Adrenal gland (tissue), 9 donors: ENCODE measurements at regions not wholly inside any gene's neighbourhood (a gene's known extent, or its start where the extent isn't known, plus 50 kb on each side); places are given as distances from the start of the nearest gene placed in this dataset.

ENCODE experiments used
- DNase-seq, 7 donors: peaks; one replicate each; pipeline ENCODE4 v3.0.0-alpha.2; 2019 to 2020
- H3K27ac ChIP-seq, 5 donors: fragments of 200-600 bp; sonication (generic) in 4 of 5; 1 replicate in 3 of 5; 2 replicates in 2 of 5; pipeline versions ENCODE4 v1.5.1 to v1.8.0; 2016 to 2020; ENCODE audit warnings: mild to moderate bottlenecking in 1 of 5
- H3K27me3 ChIP-seq: fragments of 200-600 bp; 2 replicates; pipeline ENCODE4 v1.8.0; 2021
- H3K36me3 ChIP-seq, 2 donors: fragments of 200-600 bp; replicated peaks in 1 of 2; 1 replicate in 1 of 2; 2 replicates in 1 of 2; pipeline versions ENCODE4 v1.5.1 to v1.8.0; 2018 to 2022
- H3K4me1 ChIP-seq, 2 donors: fragments of 200-600 bp; replicated peaks in 1 of 2; 1 replicate in 1 of 2; 2 replicates in 1 of 2; pipeline versions ENCODE4 v1.5.1 to v1.8.0; 2018 to 2021
- H3K4me3 ChIP-seq, 4 donors: fragments of 200-600 bp; sonication (generic) in 3 of 4; one replicate each; pipeline ENCODE4 v1.5.1; 2016 to 2018
- H3K9me3 ChIP-seq, 3 donors: fragments of 200-600 bp; sonication (generic) in 1 of 3; replicated peaks in 1 of 3; 1 replicate in 2 of 3; 2 replicates in 1 of 3; pipeline versions ENCODE4 v1.5.1 to v1.8.0; 2016 to 2021
- POLR2A ChIP-seq, 2 donors: fragments of 450-650 bp; IDR thresholded peaks; one replicate each; pipeline ENCODE4 v1.6.1; 2017; ENCODE audit warnings: antibody characterized with exemption in 2 of 2, mild to moderate bottlenecking in 2 of 2, moderate library complexity in 1 of 2
- WGBS, 4 donors: extraction: QIAGEN DNeasy Blood & Tissue Kit in 2 of 4; methylation state at CpG; one replicate each; pipeline versions ENCODE4 v1.1.5 to v1.1.7; 2013 to 2017; 5-methylcytosine and 5-hydroxymethylcytosine counted together
- intact Hi-C, 2 donors: fragments of 100-400 bp; cut with DNase I; formaldehyde crosslinking; loops; one replicate each; pipeline versions ENCODE4 v1.14.1 to v1.15.0; 2022 to 2023
- TF ChIP-seq, protein P1 (sequence below), 6 experiments: fragments of 450-650 bp in 4 of 6; fragments of 200-600 bp in 2 of 6; sonication (generic) in 1 of 6; IDR thresholded peaks; 1 replicate in 5 of 6; 2 replicates in 1 of 6; pipeline versions ENCODE4 v1.5.1 to v1.8.0; 2016 to 2021; ENCODE audit warnings: antibody characterized with exemption in 6 of 6, mild to moderate bottlenecking in 2 of 6, moderate library complexity in 1 of 6
- donor health status: healthy with polysubstance abuse.
- donor health status: Bipolar disorder and iron deficiency.
- donor health status: DM: yes; HTN: yes; CAD: no.
- donor health status: DM: no; HTN: no; CAD: no.
- donor health status: DM: no; HTN: no; CAD: no.

DNA sequence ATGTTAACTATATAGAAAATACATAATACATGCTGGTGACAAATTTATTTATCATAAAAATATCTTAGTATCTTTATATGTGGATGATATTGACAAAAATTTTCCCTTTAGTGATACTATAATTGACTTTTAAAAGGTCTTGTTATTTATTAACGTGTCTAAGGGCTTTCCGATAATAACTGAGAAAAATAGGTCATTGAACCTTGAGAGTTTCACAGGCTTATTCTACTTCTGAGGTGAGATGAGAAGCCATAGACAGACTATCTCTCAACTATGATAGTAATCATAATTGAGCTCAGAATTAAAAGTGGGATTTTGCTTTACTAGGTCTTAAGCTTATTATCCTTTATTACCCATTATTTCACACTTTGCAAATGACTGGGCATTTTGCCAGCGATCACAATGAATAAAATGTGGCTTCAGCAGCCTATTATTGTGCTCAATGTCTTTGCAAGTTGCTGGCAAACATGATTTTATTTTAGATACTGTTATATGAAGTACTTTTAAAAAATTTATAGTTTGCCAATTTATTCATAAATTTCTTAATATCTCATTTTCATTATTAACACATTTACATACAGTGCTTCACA lies 574.5 kb downstream of the ZWINT start:
- Histone ChIP-seq H3K9me3 (no peaks in the 10 kb centered on the region), H3K4me3 (no peak overlapping the region), H3K27ac (no peak overlapping the region), H3K36me3 (no peaks in the 10 kb centered on the region), H3K27me3 (no peaks in the 10 kb centered on the region), H3K4me1 (no peaks in the 10 kb centered on the region)
- intact Hi-C loops, result no loop called here
- no peak for DNase-seq
- WGBS, 4 donors, result 50 to 58% (median 53%) methylated on average over 3 of the region's 3 CpGs
- TF ChIP-seq, protein P1, sequence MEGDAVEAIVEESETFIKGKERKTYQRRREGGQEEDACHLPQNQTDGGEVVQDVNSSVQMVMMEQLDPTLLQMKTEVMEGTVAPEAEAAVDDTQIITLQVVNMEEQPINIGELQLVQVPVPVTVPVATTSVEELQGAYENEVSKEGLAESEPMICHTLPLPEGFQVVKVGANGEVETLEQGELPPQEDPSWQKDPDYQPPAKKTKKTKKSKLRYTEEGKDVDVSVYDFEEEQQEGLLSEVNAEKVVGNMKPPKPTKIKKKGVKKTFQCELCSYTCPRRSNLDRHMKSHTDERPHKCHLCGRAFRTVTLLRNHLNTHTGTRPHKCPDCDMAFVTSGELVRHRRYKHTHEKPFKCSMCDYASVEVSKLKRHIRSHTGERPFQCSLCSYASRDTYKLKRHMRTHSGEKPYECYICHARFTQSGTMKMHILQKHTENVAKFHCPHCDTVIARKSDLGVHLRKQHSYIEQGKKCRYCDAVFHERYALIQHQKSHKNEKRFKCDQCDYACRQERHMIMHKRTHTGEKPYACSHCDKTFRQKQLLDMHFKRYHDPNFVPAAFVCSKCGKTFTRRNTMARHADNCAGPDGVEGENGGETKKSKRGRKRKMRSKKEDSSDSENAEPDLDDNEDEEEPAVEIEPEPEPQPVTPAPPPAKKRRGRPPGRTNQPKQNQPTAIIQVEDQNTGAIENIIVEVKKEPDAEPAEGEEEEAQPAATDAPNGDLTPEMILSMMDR (IDR thresholded peaks at IDR 0.05), result no peak
- no peak for TF ChIP-seq POLR2A (IDR thresholded peaks at IDR 0.05)

DNA sequence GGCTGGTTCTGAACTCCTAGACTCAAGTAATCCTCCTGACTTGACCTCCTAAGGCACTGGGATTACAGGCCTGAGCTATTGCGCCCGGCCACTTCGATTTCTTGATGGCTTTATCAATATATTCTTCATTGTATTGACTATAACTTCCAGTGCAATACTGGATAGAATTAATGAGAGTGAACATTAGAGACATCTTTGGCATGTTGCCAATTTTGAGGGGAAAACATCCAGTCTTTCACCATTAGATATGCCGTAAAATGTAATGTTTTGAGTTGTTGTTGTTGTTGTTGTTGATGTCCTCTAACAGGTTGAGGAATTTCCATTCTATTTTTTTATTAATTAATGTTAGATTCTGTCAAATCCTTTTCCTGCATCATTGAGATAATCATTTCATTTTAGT lies 578.9 kb downstream of the ZWINT start:
- H3K27me3 ChIP-seq, result no peaks in the 10 kb centered on the region
- TF ChIP-seq, protein P1 (IDR thresholded peaks at IDR 0.05), result no peak
- TF ChIP-seq POLR2A (IDR thresholded peaks at IDR 0.05), result no peak
- 81 to 89% (median 86%) methylated on average over 4 of the region's 4 CpGs for WGBS, 4 donors
- H3K4me1 ChIP-seq, result no peaks in the 10 kb centered on the region
- H3K4me3 ChIP-seq, result no peak overlapping the region
- DNase-seq, result no peak
- no peaks in the 10 kb centered on the region for H3K9me3 ChIP-seq
- intact Hi-C loops, result no loop called here
- H3K27ac ChIP-seq, result no peak overlapping the region
- no peaks in the 10 kb centered on the region for H3K36me3 ChIP-seq

DNA sequence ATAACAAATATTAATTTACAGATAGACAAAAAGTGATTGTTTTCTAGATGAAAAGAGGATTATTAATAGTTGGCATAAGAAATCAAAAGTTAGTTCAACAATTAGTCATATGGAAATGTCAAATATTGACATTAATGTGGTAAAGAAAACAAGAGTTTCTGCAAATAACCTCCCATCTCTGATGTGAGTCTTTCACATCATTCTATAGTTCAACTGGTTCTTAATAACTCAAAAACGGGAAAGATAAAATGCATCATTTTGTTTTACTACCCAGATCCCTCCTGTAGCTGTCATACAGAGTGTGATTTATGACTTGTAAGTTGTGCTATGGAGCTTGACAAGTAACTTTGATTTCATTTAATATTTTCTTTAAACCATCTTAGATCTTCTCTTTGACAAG lies 594.8 kb downstream of the ZWINT start:
- 34 to 47% (median 42%) methylated on average over 1 of the region's 1 CpG for WGBS, 4 donors
- H3K4me1 ChIP-seq, result no peaks in the 10 kb centered on the region
- no peaks in the 10 kb centered on the region for H3K36me3 ChIP-seq
- no peak overlapping the region for H3K27ac ChIP-seq
- no peak for DNase-seq
- no peaks in the 10 kb centered on the region for H3K9me3 ChIP-seq
- TF ChIP-seq, protein P1 (IDR thresholded peaks at IDR 0.05), result no peak
- no peak for TF ChIP-seq POLR2A (IDR thresholded peaks at IDR 0.05)
- H3K27me3 ChIP-seq, result no peaks in the 10 kb centered on the region
- intact Hi-C loops, result no loop called here
- no peak overlapping the region for H3K4me3 ChIP-seq

DNA sequence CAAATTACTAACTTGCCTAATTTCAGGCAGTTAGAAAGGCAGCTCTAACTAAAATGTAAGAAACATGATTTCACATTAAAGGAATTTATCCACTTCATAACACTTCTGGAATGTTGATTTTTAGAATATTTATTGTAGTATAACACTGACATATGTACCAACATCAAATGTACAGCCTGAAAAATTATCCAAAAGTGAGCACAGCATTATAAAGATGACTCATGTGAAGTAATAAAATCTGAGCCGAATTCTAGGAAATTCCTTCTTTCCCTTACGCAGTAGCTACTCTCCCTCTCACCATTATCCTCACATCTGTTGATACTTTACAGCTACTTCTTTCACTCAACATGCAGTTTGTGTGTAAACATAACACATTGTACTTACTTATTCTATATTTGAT lies 610.6 kb downstream of the ZWINT start:
- H3K4me3 ChIP-seq, result no peak overlapping the region
- no peak overlapping the region for H3K27ac ChIP-seq
- no peaks in the 10 kb centered on the region for H3K9me3 ChIP-seq
- no peak for TF ChIP-seq POLR2A (IDR thresholded peaks at IDR 0.05)
- TF ChIP-seq, protein P1 (IDR thresholded peaks at IDR 0.05), result no peak
- H3K4me1 ChIP-seq, result no peaks in the 10 kb centered on the region
- WGBS, 4 donors, result 78 to 88% (median 82%) methylated on average over 2 of the region's 2 CpGs
- H3K36me3 ChIP-seq, result no peaks in the 10 kb centered on the region
- no peak for DNase-seq
- no peaks in the 10 kb centered on the region for H3K27me3 ChIP-seq
- intact Hi-C loops, result no loop called here
